H1 (cell line): ENCODE measurements at regions not wholly inside any gene's neighbourhood (a gene's known extent, or its start where the extent isn't known, plus 50 kb on each side); places are given as distances from the start of the nearest gene placed in this dataset.
A peak's percentile ranks its signal among the peaks of the same experiment; 100 is the strongest.

Experiments used
- CTCF ChIA-PET: fragments of 300-600 bp; sonication (Branson Sonifier 250); formaldehyde crosslinking; loops from one replicate; lab custom pipeline; 2021; ENCODE audit not compliant: partially characterized antibody; lab: Charles Lee
- POLR2A ChIA-PET: fragments of 300-600 bp; sonication (Branson Sonifier 250); formaldehyde crosslinking; loops from one replicate; lab custom pipeline; 2021; ENCODE audit warnings: inconsistent platforms; ENCODE audit not compliant: partially characterized antibody; lab: Charles Lee
- DNase-seq, 2 experiments: peaks; one replicate each; pipeline versions ENCODE4 v3.0.0 to v3.0.0-alpha.2; 2010 to 2022; ENCODE audit warnings: low spot score in 2 of 2, low read depth in 1 of 2, mixed read lengths in 1 of 2
- FAIRE-seq: peaks from 2 replicates; lab custom pipeline; 2011; peaks lifted over from hg19 to GRCh38; lab: Jason Lieb, UNC
- H2AFZ ChIP-seq: 2 replicates; pipeline ENCODE4 v1.8.1; 2012; ENCODE audit warnings: low read length, inconsistent platforms
- H2AK5ac ChIP-seq: 2 replicates; pipeline ENCODE4 v1.6.1; 2013; ENCODE audit warnings: low read depth, low read length
- H2BK120ac ChIP-seq: replicated peaks from 2 replicates; pipeline ENCODE3; 2013; ENCODE audit warnings: low read depth, low read length, inconsistent platforms
- H2BK12ac ChIP-seq: 2 replicates; pipeline ENCODE4 v1.6.1; 2013; ENCODE audit warnings: low read depth, low read length
- H2BK15ac ChIP-seq: 2 replicates; pipeline ENCODE4 v1.6.1; 2013; ENCODE audit warnings: low read length
- H2BK20ac ChIP-seq: 2 replicates; pipeline ENCODE4 v1.6.1; 2013; ENCODE audit warnings: low read length
- H2BK5ac ChIP-seq: 2 replicates; pipeline ENCODE4 v1.6.1; 2013; ENCODE audit warnings: low read depth, low read length
- H3K14ac ChIP-seq: 2 replicates; pipeline ENCODE4 v1.6.1; 2013; ENCODE audit warnings: inconsistent platforms; ENCODE audit not compliant: insufficient read length
- H3K18ac ChIP-seq: 2 replicates; pipeline ENCODE4 v1.6.1; 2013; ENCODE audit warnings: low read length; ENCODE audit errors: extremely low read depth
- H3K23ac ChIP-seq: 2 replicates; pipeline ENCODE4 v1.6.1; 2013; ENCODE audit warnings: inconsistent platforms; ENCODE audit not compliant: insufficient read length
- H3K23me2 ChIP-seq: 2 replicates; pipeline ENCODE4 v1.6.1; 2013; ENCODE audit warnings: low read depth, low read length
- H3K27ac ChIP-seq: 2 replicates; pipeline ENCODE4 v1.6.1; 2011; ENCODE audit warnings: low read depth, low read length, inconsistent platforms
- H3K27me3 ChIP-seq, 4 experiments: replicated peaks in 1 of 4; 1 replicate in 1 of 4; 2 replicates in 3 of 4; pipeline versions ENCODE4 v1.6.1 to v1.8.1; 2011 to 2013; ENCODE audit warnings: low read length in 3 of 4, mild to moderate bottlenecking in 3 of 4, inconsistent platforms in 2 of 4, mixed read lengths in 2 of 4, moderate library complexity in 1 of 4; ENCODE audit not compliant: control insufficient read depth in 3 of 4, insufficient read depth in 3 of 4; ENCODE audit errors: extremely low read depth in 1 of 4
- H3K36me3 ChIP-seq, 4 experiments: 2 replicates each; pipeline versions ENCODE4 v1.6.1 to v1.8.1; 2011 to 2013; ENCODE audit warnings: mild to moderate bottlenecking in 4 of 4, low read length in 3 of 4, moderate library complexity in 2 of 4, control low read depth in 1 of 4, inconsistent platforms in 1 of 4; ENCODE audit not compliant: insufficient read depth in 4 of 4, control insufficient read depth in 2 of 4
- H3K4ac ChIP-seq: replicated peaks from 2 replicates; pipeline ENCODE3; 2013; ENCODE audit warnings: low read length, low read depth, mixed read lengths, inconsistent platforms; ENCODE audit not compliant: insufficient read length
- H3K4me1 ChIP-seq, 4 experiments: replicated peaks in 1 of 4; 1 replicate in 1 of 4; 2 replicates in 3 of 4; pipeline versions ENCODE4 v1.6.1 to v1.8.1; 2011 to 2013; ENCODE audit warnings: low read length in 3 of 4, inconsistent platforms in 2 of 4, mixed read lengths in 1 of 4; ENCODE audit not compliant: insufficient read depth in 4 of 4, control insufficient read depth in 3 of 4
- H3K4me2 ChIP-seq, 2 experiments: 2 replicates each; pipeline versions ENCODE4 v1.6.1 to v1.8.1; 2011 to 2013; ENCODE audit warnings: low read depth in 2 of 2, low read length in 2 of 2, control low read depth in 1 of 2, inconsistent platforms in 1 of 2, mild to moderate bottlenecking in 1 of 2; ENCODE audit not compliant: insufficient read depth in 1 of 2
- H3K4me3 ChIP-seq, 4 experiments: fragments of 200-600, 300-600 bp in 1 of 4; sonication (generic), shearing (Covaris generic), sonication (Bioruptor Twin) in 1 of 4; 2 replicates each; pipeline versions ENCODE4 v1.5.1 to v1.8.1; 2011 to 2016; ENCODE audit warnings: low read length in 4 of 4, low read depth in 3 of 4, control low read depth in 2 of 4, inconsistent platforms in 2 of 4, mild to moderate bottlenecking in 2 of 4, mixed read lengths in 1 of 4, moderate library complexity in 1 of 4; ENCODE audit not compliant: insufficient read depth in 2 of 4; ENCODE audit errors: extremely low read depth in 1 of 4
- H3K56ac ChIP-seq: replicated peaks from 2 replicates; pipeline ENCODE3; 2013; ENCODE audit warnings: low read depth, mild to moderate bottlenecking, mixed read lengths, low read length, inconsistent platforms; ENCODE audit not compliant: insufficient read length
- H3K79me1 ChIP-seq: 2 replicates; pipeline ENCODE4 v1.6.1; 2013; ENCODE audit warnings: low read depth, low read length, control low read depth
- H3K79me2 ChIP-seq, 2 experiments: 2 replicates each; pipeline versions ENCODE4 v1.6.1 to v1.8.1; 2012 to 2013; ENCODE audit warnings: low read length in 2 of 2, mild to moderate bottlenecking in 2 of 2, inconsistent platforms in 1 of 2; ENCODE audit not compliant: insufficient read depth in 2 of 2, control insufficient read depth in 1 of 2
- H3K9ac ChIP-seq, 4 experiments: replicated peaks in 1 of 4; 1 replicate in 1 of 4; 2 replicates in 3 of 4; pipeline versions ENCODE4 v1.6.1 to v1.8.1; 2011 to 2013; ENCODE audit warnings: low read depth in 3 of 4, low read length in 3 of 4, control low read depth in 2 of 4, mild to moderate bottlenecking in 2 of 4, moderate library complexity in 2 of 4, inconsistent platforms in 1 of 4; ENCODE audit errors: extremely low read depth in 1 of 4
- H3K9me3 ChIP-seq, 2 experiments: 2 replicates each; pipeline versions ENCODE4 v1.6.1 to v1.8.1; 2012 to 2013; ENCODE audit warnings: mild to moderate bottlenecking in 2 of 2, moderate library complexity in 2 of 2, control low read depth in 1 of 2, inconsistent platforms in 1 of 2, low read depth in 1 of 2, low read length in 1 of 2, mixed read lengths in 1 of 2; ENCODE audit not compliant: insufficient read depth in 2 of 2
- H4K20me1 ChIP-seq, 2 experiments: replicated peaks in 1 of 2; 2 replicates each; pipeline versions ENCODE3 to v1.8.1; 2011 to 2013; ENCODE audit warnings: inconsistent platforms in 2 of 2, low read length in 2 of 2, mild to moderate bottlenecking in 1 of 2; ENCODE audit not compliant: insufficient read depth in 2 of 2, control insufficient read depth in 1 of 2
- H4K5ac ChIP-seq: 2 replicates; pipeline ENCODE4 v1.6.1; 2013; ENCODE audit warnings: low read length, low read depth, mixed read lengths, inconsistent platforms; ENCODE audit not compliant: insufficient read length
- H4K8ac ChIP-seq: 2 replicates; pipeline ENCODE4 v1.8.0; 2013; ENCODE audit warnings: mild to moderate bottlenecking, moderate library complexity, low read length, inconsistent platforms; ENCODE audit not compliant: insufficient read depth; ENCODE audit errors: extremely low read depth
- H4K91ac ChIP-seq: replicated peaks from 2 replicates; pipeline ENCODE3; 2013; ENCODE audit warnings: low read length, mixed read lengths, inconsistent platforms; ENCODE audit not compliant: insufficient read length
- ASH2L ChIP-seq: fragments of 200-600, 300-600 bp; sonication (generic); IDR thresholded peaks from one replicate; pipeline ENCODE4 v1.7.1; 2017; ENCODE audit warnings: low read length
- BCL11A ChIP-seq, 2 experiments: IDR thresholded peaks; one replicate each; pipeline ENCODE4 v1.6.1; 2011; ENCODE audit warnings: low read depth in 2 of 2, low read length in 2 of 2, mild to moderate bottlenecking in 2 of 2
- CBX5 ChIP-seq: fragments of 300-800, 300-1000 bp; sonication (generic); IDR thresholded peaks from 2 replicates; pipeline ENCODE4 v1.7.1; 2016; ENCODE audit warnings: antibody characterized with exemption, low read length, low read depth
- CEBPB ChIP-seq: IDR thresholded peaks from 2 replicates; pipeline ENCODE4 v1.6.1; 2012; ENCODE audit warnings: low read depth, low read length
- CHD1 ChIP-seq: IDR thresholded peaks from 2 replicates; pipeline ENCODE4 v1.6.1; 2012; ENCODE audit warnings: low read depth, low read length, improper control_type of control experiment
- EGR1 ChIP-seq: IDR thresholded peaks from 2 replicates; pipeline ENCODE4 v1.6.1; 2011; ENCODE audit warnings: low read depth, low read length, borderline replicate concordance
- EZH2 ChIP-seq: fragments of 200-600 bp; sonication (generic); IDR thresholded peaks from 2 replicates; pipeline ENCODE4 v1.7.1; 2012; ENCODE audit warnings: low read depth, mild to moderate bottlenecking, moderate library complexity, low read length, inconsistent platforms; ENCODE audit not compliant: severe bottlenecking
- JUN ChIP-seq: IDR thresholded peaks from 2 replicates; pipeline ENCODE4 v1.6.1; 2011; ENCODE audit warnings: low read depth, mild to moderate bottlenecking, improper control_type of control experiment, low read length
- KDM4A ChIP-seq: IDR thresholded peaks from one replicate; pipeline ENCODE4 v1.7.1; 2012; ENCODE audit warnings: low read depth, mild to moderate bottlenecking, moderate library complexity, low read length, inconsistent platforms; ENCODE audit not compliant: severe bottlenecking
- NANOG ChIP-seq: IDR thresholded peaks from 2 replicates; pipeline ENCODE4 v1.6.1; 2011; ENCODE audit warnings: low read length, low read depth, mild to moderate bottlenecking, inconsistent platforms; ENCODE audit not compliant: insufficient read depth, poor library complexity, severe bottlenecking
- NRF1 ChIP-seq: IDR thresholded peaks from 2 replicates; pipeline ENCODE4 v1.6.1; 2011; ENCODE audit warnings: mild to moderate bottlenecking, low read depth, low read length, improper control_type of control experiment
- POLR2AphosphoS5 ChIP-seq: IDR thresholded peaks from 2 replicates; pipeline ENCODE4 v1.6.1; 2011; ENCODE audit warnings: low read depth, low read length
- SIN3A ChIP-seq, 2 experiments: IDR thresholded peaks in 1 of 2; conservative IDR thresholded peaks in 1 of 2; 2 replicates each; pipeline ENCODE4 v1.6.1; 2011 to 2012; ENCODE audit warnings: low read length in 2 of 2, improper control_type of control experiment in 1 of 2, low read depth in 1 of 2, mild to moderate bottlenecking in 1 of 2
- TAF7 ChIP-seq: optimal IDR thresholded peaks from 2 replicates; pipeline ENCODE3; 2011; ENCODE audit warnings: low read depth, mild to moderate bottlenecking, inconsistent platforms, low read length, moderate library complexity, borderline replicate concordance
- TCF12 ChIP-seq: IDR thresholded peaks from 2 replicates; pipeline ENCODE4 v1.6.1; 2011; ENCODE audit warnings: low read depth, mild to moderate bottlenecking, low read length
- TEAD4 ChIP-seq: IDR thresholded peaks from 2 replicates; pipeline ENCODE4 v1.6.1; 2012; ENCODE audit warnings: low read depth, low read length, inconsistent platforms, mixed read lengths
- WGBS, 2 experiments: shearing (Covaris generic) in 1 of 2; methylation state at CpG; one replicate each; pipeline versions ENCODE4 v1.1.6 to v1.1.7; 2013 to 2015; ENCODE audit warnings: low lambda C conversion rate in 2 of 2, mixed read lengths in 2 of 2, inconsistent platforms in 1 of 2, low coverage in 1 of 2, missing lambda C conversion rate in 1 of 2; ENCODE audit not compliant: insufficient replicate concordance in 2 of 2, insufficient coverage in 1 of 2, insufficient read length in 1 of 2; ENCODE audit errors: extremely low coverage in 1 of 2, missing lambda C conversion rate in 1 of 2; 5-methylcytosine and 5-hydroxymethylcytosine counted together

DNA sequence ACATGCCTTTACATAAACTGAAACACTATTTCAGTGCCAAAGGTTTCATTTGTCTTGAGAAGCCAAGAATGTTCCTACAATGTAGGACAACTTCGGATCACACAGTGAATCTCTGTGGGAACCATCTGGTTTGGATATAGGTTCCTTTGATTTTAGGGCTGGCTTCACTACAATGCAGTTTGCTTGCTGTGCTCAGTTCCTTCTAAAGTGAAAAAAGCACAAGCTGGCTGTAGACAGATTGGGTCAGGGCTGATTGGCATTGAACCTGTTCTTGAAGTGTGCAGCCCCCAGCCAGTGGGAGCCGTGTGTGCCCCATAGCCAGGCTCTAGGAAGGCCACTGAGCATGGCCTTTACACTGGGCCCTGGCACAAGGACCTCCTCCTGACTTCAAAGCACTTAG is 167.9 kb upstream of the HNRNPA3 start:
- no peak overlapping the region for H2AK5ac ChIP-seq
- H2BK15ac ChIP-seq: no peak overlapping the region
- ChIA-PET CTCF (interaction anchor here (0.8 to 4.5 kb wide), 2 partner anchors 12 to 57 kb away, joined by 3 to 28 read pairs; no protein-coding TSS in a partner anchor), POLR2A (no interaction called here)
- no peak overlapping the region for H3K23ac ChIP-seq
- no peak overlapping the region for H3K56ac ChIP-seq
- H3K9ac ChIP-seq: no peak overlapping the region
- H3K23me2 ChIP-seq: no peaks in the 10 kb centered on the region
- H3K36me3 ChIP-seq: no peaks in the 10 kb centered on the region
- H3K18ac ChIP-seq: no peak overlapping the region
- no peaks in the 10 kb centered on the region for H3K4me1 ChIP-seq
- H4K5ac ChIP-seq: no peak overlapping the region
- H3K4me3 ChIP-seq: no peak overlapping the region
- no peaks in the 10 kb centered on the region for H3K9me3 ChIP-seq
- DNase-seq: no peak
- H4K20me1 ChIP-seq: no peaks in the 10 kb centered on the region
- H2BK120ac ChIP-seq: no peak overlapping the region
- H2BK20ac ChIP-seq: no peak overlapping the region
- no peak overlapping the region for H2BK5ac ChIP-seq
- H3K4ac ChIP-seq: no peak overlapping the region
- no peak overlapping the region for H4K91ac ChIP-seq
- no peaks in the 10 kb centered on the region for H3K79me1 ChIP-seq
- no peak overlapping the region for H3K14ac ChIP-seq
- H3K79me2 ChIP-seq: no peaks in the 10 kb centered on the region
- H2AFZ ChIP-seq: 0 out of 2 replicates have a peak overlapping the region, but pooled peaks have one; percentile 38
- no peak overlapping the region for H3K27ac ChIP-seq
- no peak overlapping the region for H2BK12ac ChIP-seq
- 88% methylated on average over 2 of the region's 2 CpGs; no CpG with 5 or more reads in 1 of the 2 experiments for WGBS, 2 experiments
- no peak overlapping the region for H4K8ac ChIP-seq
- FAIRE-seq: no peak
- peaks cover 0 to 1% (median 0%) of the 10 kb centered on the region in 4 experiments; a peak in 1 of 7 replicates for H3K27me3 ChIP-seq
- H3K4me2 ChIP-seq: no peak overlapping the region
- TF ChIP-seq TCF12 (no peak), EZH2 (no peak), KDM4A (no peak), BCL11A (IDR thresholded peaks at IDR 0.05; ENCODE audit: low read depth in 2 of 2, low read length in 2 of 2) (no peak), CBX5 (no peak), NANOG (no peak), POLR2AphosphoS5 (no peak), ASH2L (no peak), TEAD4 (no peak), TAF7 (no peak), NRF1 (no peak), EGR1 (no peak), SIN3A (conservative IDR thresholded peaks at IDR 0.05 in 1 of 2, IDR thresholded peaks at IDR 0.05 in 1 of 2; ENCODE audit: low read depth in 1 of 2, low read length in 2 of 2) (no peak), JUN (no peak), CHD1 (no peak), CEBPB (no peak)
